Muscle layer of duodenum (tissue), 2 donors: ENCODE measurements at regions not wholly inside any gene's neighbourhood (a gene's known extent, or its start where the extent isn't known, plus 50 kb on each side); places are given as distances from the start of the nearest gene placed in this dataset.

Source experiments
- H3K27ac ChIP-seq: one replicate; pipeline ENCODE4 v1.7.0; 2013; ENCODE audit warnings: mild to moderate bottlenecking, low read length
- H3K27me3 ChIP-seq: one replicate; pipeline ENCODE4 v1.7.0; 2013; ENCODE audit warnings: low read depth, mild to moderate bottlenecking, control low read depth, low read length
- H3K36me3 ChIP-seq, 2 donors: one replicate each; pipeline ENCODE4 v1.7.0; 2013; ENCODE audit warnings: low read length in 2 of 2, control low read depth in 1 of 2, mild to moderate bottlenecking in 1 of 2; ENCODE audit not compliant: insufficient read depth in 2 of 2, control insufficient read depth in 1 of 2
- H3K4me1 ChIP-seq, 2 donors: one replicate each; pipeline ENCODE4 v1.7.0; 2013; ENCODE audit warnings: low read length in 2 of 2, mild to moderate bottlenecking in 2 of 2, control low read depth in 1 of 2, moderate library complexity in 1 of 2; ENCODE audit not compliant: insufficient read depth in 2 of 2, control insufficient read depth in 1 of 2
- H3K4me3 ChIP-seq, 2 donors: one replicate each; pipeline ENCODE4 v1.7.0; 2013; ENCODE audit warnings: low read length in 2 of 2, low read depth in 1 of 2, mild to moderate bottlenecking in 1 of 2
- H3K9me3 ChIP-seq, 2 donors: one replicate each; pipeline ENCODE4 v1.7.0; 2013; ENCODE audit warnings: low read length in 2 of 2, control low read depth in 1 of 2, mild to moderate bottlenecking in 1 of 2; ENCODE audit not compliant: control insufficient read depth in 1 of 2
- donor health status: healthy.

DNA sequence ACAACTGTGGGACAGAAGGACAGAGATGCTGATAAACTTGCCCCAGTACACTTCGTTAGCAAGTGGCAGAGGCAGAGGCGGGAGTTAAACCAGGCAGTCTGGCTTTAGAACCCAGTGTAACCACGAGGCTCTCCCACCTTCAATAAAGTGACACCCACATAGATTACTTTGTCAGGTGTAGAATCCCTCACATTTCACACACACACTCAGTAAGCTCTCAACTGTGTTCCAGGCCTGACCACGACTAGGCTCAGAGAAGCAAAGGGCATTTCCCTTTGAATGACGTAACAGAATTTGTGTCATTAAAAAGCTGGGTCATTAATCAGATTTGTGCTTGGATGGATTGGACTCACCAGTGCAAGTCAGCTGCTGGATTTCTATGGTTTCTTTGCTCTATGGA is 118.3 kb upstream of the RCN1 start:
- no peaks in the 10 kb centered on the region for H3K27me3 ChIP-seq
- no peaks in the 10 kb centered on the region for H3K4me1 ChIP-seq
- no peaks in the 10 kb centered on the region for H3K9me3 ChIP-seq
- H3K4me3 ChIP-seq = no peak overlapping the region
- no peaks in the 10 kb centered on the region for H3K36me3 ChIP-seq
- H3K27ac ChIP-seq = no peak overlapping the region

GRCh38 chr11:31969359-31969702 is 121.5 kb upstream of the RCN1 start:
- Histone ChIP-seq H3K9me3 (no peaks in the 10 kb centered on the region), H3K36me3 (no peaks in the 10 kb centered on the region), H3K4me3 (no peak overlapping the region), H3K27me3 (no peaks in the 10 kb centered on the region), H3K4me1 (no peaks in the 10 kb centered on the region), H3K27ac (no peak overlapping the region)

- Histone ChIP-seq H3K4me3 (no peak overlapping the region), H3K27ac (no peak overlapping the region), H3K4me1 (no peaks in the 10 kb centered on the region)
Measured at GRCh38 chr11:31968461-31969358, 122.2 kb upstream of the RCN1 start.

DNA sequence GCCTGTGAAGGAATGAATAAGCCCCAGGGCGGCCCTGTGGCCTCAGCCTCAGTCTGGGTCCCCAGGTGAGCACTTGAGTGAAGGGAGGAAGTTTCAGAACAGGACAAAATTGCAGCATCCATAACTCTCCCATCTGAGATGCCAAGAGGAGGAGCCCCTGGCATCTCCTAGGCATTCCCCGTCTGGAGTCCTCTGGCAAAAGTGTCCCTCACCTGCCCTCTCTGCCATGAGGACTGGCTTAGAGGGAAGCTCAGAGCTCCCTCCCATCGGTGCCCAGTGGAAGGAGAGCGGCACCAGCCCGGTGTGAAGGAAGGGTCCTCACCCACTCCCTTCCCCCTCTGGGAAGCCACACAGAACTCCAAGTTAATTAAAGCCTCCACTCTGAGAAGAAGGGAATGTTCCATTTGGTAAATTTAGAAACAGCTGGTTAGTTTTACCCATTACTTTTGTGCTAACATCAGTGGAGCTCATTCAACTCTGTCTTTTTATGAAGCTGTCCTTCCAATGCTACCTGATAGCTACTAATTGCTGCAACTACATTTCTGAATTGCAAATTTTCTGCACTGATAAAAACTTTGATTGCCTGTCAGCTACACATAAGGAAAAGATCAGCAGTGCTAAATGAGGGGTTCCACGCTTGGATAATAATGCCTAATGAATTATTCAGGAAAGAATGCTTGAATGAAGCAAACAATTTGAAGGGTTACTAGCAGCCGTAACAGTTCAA is 123.3 kb upstream of the RCN1 start:
- H3K4me1 ChIP-seq = no peaks in the 10 kb centered on the region
- H3K4me3 ChIP-seq = no peak overlapping the region
- no peak overlapping the region for H3K27ac ChIP-seq
- no peaks in the 10 kb centered on the region for H3K27me3 ChIP-seq
- no peaks in the 10 kb centered on the region for H3K9me3 ChIP-seq
- H3K36me3 ChIP-seq = no peaks in the 10 kb centered on the region

More at GRCh38 chr11:31968461-31969358, 122.2 kb upstream of the RCN1 start:
- no peaks in the 10 kb centered on the region for H3K36me3 ChIP-seq
- no peaks in the 10 kb centered on the region for H3K9me3 ChIP-seq
- no peaks in the 10 kb centered on the region for H3K27me3 ChIP-seq

GRCh38 chr11:31966846-31967245 is 124.0 kb upstream of the RCN1 start:
- Histone ChIP-seq H3K36me3 (no peaks in the 10 kb centered on the region), H3K4me3 (no peak overlapping the region), H3K27ac (no peak overlapping the region), H3K27me3 (no peaks in the 10 kb centered on the region), H3K9me3 (no peaks in the 10 kb centered on the region), H3K4me1 (no peaks in the 10 kb centered on the region)

GRCh38 chr11:31964181-31964580 is 126.7 kb upstream of the RCN1 start:
- Histone ChIP-seq H3K9me3 (no peaks in the 10 kb centered on the region), H3K36me3 (no peaks in the 10 kb centered on the region), H3K4me3 (no peak overlapping the region)

DNA sequence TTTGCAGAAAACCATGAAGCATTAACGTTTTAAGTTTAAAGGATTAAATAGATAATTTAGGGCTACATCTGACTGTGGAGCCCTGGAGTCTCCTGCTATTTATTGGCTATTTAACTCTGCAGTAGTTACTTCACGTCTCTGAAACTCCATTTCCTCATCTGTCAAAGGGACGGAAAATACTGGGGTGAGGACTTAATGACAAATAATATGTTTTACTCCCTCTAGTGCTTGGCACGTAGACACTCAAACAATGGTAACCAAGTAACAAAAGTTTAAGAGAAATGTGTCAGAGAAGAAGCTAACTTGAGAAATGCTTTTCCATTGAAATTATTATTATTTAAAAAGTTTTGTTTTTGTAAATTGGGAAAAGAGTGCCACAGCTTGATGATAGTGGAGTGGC is 130.7 kb upstream of the RCN1 start:
- Histone ChIP-seq H3K4me3 (no peak overlapping the region), H3K27me3 (no peaks in the 10 kb centered on the region), H3K4me1 (no peaks in the 10 kb centered on the region), H3K27ac (no peak overlapping the region), H3K36me3 (no peaks in the 10 kb centered on the region), H3K9me3 (no peaks in the 10 kb centered on the region)

More at GRCh38 chr11:31964181-31964580, 126.7 kb upstream of the RCN1 start:
- H3K27ac ChIP-seq = no peak overlapping the region
- H3K27me3 ChIP-seq = no peaks in the 10 kb centered on the region
- H3K4me1 ChIP-seq = no peaks in the 10 kb centered on the region

- Histone ChIP-seq H3K27ac (no peak overlapping the region), H3K4me1 (no peaks in the 10 kb centered on the region), H3K27me3 (no peaks in the 10 kb centered on the region), H3K9me3 (no peaks in the 10 kb centered on the region), H3K4me3 (no peak overlapping the region), H3K36me3 (no peaks in the 10 kb centered on the region)
Measured at GRCh38 chr11:31959716-31960115, 131.2 kb upstream of the RCN1 start.

DNA sequence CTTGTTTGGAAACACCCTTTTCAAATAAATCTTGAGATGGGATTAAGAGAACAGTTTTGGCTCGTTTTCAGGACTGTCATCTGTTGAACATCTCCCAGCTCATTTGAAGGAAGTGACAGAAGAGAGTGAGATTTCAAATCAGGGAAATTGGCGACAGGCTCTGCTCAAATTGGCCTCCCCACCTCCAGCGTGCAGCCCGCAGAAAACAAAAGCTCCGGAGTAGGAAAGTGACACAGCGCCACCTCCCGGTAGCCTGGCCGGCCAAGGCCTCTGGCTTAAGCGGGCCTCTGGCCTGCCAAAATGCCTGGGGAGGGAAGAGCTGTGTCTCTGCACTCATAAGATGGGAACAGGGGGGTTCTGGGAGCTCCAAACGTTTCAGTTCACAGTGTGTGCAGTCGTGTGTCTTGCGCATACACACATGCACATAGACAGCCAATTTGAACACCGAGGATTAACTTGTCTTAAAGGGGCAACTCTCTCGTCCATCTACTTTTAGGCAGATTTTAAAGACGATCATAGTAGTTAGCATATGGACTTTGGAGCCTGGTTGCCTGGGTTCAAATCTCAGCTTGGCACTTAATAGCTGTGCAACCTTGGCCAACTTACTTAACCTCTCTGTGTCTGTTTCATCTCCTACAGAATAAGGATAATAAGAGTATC is 132.7 kb upstream of the RCN1 start:
- Histone ChIP-seq H3K27me3 (no peaks in the 10 kb centered on the region), H3K27ac (no peak overlapping the region), H3K4me1 (no peaks in the 10 kb centered on the region), H3K4me3 (no peak overlapping the region), H3K36me3 (no peaks in the 10 kb centered on the region), H3K9me3 (no peaks in the 10 kb centered on the region)

DNA sequence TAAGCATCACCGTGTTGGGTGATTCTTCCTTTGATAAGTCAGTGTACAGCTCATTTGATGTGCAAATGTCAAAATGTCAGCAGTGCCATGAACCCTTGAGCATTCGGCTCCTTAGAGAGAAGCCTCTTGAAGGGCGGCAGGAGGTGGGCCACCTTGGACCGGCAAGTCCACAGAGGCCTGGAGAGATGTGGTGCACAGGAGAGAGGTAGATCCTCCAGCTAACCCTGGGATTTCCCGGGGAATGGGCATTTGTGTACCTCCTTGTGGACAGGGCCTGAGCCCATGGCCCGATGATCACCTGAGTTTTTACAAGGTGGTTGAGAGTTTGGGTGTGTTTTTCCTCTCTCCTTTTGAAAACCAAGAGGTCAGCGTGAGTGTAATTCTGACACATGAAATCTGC is 133.2 kb upstream of the RCN1 start:
- Histone ChIP-seq H3K36me3 (no peaks in the 10 kb centered on the region), H3K9me3 (no peaks in the 10 kb centered on the region), H3K27me3 (no peaks in the 10 kb centered on the region), H3K4me1 (no peaks in the 10 kb centered on the region), H3K4me3 (no peak overlapping the region), H3K27ac (no peak overlapping the region)

DNA sequence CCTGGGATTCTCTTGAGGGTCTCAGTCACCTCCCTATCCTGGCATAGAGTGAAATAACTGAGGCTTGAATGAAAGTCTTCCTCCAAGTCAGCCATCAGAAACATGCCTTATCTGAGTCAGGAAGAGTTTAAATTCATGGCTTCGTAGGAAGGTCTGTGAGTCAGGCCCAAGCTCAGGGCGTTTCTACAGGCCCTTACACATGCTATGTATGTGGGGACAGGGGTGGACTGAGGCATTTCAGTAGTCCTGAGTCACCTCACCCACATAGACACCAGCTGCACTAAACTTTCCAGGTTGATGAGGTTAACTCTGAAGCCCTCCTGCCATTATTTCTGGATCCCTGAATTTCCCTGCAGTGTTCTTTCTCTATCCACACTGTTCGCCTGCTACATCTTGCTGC is 134.6 kb upstream of the RCN1 start:
- no peak overlapping the region for H3K4me3 ChIP-seq
- no peaks in the 10 kb centered on the region for H3K27me3 ChIP-seq
- H3K4me1 ChIP-seq = no peaks in the 10 kb centered on the region
- no peak overlapping the region for H3K27ac ChIP-seq
- no peaks in the 10 kb centered on the region for H3K9me3 ChIP-seq
- no peaks in the 10 kb centered on the region for H3K36me3 ChIP-seq
